Fibroblast of skin of left quadriceps (primary cell): ENCODE measurements at regions not wholly inside any gene's neighbourhood (a gene's known extent, or its start where the extent isn't known, plus 50 kb on each side); places are given as distances from the start of the nearest gene placed in this dataset.
"Not testable (repeated sequence)": the region's sequence is repeated elsewhere in the genome, so short reads cannot be mapped to it uniquely, and the experiment has no call there.

ENCODE experiments used
- DNase-seq, 2 experiments: peaks; one replicate each; pipeline ENCODE4 v3.0.0-alpha.2; 2013; ENCODE audit warnings: low read depth in 2 of 2

DNA sequence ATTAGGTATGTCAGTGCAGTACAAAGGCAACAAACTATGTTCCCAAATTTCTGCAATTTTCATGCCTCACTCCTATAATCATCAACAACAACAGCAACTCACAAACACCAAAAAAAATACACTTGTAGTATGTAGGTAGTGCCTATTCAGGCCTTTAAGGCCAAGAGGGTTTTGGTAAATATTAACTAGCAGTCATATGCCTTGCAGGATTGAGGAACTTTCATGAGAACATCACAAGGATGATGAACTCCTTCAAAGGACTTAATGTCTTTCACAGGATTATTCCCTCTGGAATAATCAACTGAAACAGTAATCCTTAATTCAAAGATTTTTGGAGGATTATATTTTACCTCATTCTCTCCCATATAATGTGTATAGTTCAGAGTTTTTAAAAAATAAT, 293.8 kb downstream of the NOVA1 start:
- no peak for DNase-seq

DNA sequence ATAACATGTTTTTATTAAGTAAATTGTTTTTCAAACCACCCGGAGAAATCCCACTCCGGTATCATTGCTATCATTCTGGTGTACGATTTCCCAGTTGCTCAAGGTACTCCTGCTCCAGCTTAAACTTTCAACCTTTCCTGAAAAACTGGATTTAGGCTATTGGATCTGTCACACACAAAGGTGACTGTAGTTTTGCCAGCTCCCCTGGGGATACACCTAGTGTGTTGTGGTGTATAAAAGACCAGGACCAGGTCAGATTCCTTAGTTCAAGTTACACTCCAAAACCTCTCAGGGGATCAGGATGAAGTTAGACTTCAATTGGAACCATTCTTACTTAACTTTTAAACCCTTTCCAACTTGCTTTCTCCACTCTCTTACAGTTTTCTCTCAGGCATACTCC, 303.9 kb downstream of the NOVA1 start:
- DNase-seq, result no peak

DNA sequence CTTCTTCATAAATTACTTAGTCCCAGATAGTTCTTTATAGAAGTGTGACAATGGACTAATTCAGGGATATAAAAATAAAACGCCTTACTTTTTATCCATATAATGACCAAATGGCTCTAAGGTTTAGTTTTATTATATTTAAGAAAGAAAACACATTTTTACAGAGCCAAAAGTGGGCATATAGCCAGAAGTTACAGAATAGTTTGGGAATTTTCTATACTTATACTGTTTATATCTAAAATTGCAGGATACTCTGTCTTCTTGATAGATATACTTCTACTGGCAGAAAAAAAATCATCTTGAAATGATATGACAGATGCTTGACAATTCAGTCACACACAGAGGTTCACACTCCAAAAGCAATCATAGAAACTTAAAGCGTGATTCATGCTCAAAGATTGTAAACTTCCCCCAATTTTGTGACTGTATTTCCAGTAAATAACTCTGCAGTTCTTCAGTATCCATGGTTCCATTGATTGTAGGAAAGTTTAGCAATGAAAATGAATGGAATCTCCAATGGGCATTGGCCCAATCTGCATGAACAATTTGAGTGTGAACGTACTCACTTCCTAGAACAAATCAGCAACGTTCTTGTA, 307.8 kb downstream of the NOVA1 start:
- peak; percentile 73 for DNase-seq

DNA sequence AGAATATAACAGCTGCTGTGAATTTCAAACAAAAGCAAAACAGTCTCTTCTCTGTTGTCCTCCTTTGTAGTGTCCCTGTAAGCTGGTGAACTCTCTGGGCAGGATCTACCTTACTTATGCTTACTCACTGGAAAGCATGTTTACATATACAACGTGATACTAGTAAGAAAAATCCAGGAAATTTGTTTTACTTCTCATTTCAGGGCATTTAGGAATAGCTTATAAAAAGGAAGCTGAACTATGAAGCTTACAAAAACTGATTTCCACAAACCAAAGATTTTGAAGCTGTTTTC, 311.0 kb downstream of the NOVA1 start:
- DNase-seq, result no peak

DNA sequence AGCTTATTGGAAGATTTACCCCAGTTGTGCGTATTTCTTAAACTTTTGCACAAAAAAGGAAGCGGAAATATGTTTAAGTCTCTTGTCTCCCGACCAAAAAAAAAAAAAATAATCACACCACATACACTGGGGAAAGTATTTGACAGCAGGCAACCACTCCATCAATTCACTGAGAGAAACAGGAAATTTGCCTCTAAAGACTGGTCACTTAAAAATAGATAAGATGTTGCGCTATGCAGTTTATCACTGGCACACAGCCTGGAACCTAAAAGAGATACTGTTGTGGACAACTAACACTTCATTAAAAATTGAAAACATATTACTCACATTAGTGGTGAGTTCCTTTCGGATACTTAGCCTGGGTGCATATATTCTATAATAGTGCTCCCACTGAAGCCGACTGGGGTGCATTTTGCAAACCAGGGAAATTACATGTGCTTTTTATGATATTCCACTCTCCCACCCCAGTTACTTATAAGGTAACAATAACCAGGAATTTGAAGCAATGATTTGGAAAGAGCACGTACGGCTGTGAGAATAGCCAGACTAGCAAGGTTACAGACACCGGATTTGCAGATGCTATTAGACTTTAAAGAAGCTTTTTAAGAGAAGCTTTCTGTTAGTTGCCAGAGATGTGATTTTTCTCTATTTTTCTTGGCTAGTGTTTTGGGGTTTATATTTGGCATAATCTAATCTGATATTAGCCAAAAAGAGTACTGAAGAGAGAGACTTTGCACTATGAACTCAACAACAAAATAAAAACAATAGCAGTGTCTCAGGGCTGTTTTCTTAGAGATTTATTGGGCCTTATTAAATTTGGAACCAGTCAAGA, 311.5 kb downstream of the NOVA1 start:
- DNase-seq, result peak; percentile 14 to 16

DNA sequence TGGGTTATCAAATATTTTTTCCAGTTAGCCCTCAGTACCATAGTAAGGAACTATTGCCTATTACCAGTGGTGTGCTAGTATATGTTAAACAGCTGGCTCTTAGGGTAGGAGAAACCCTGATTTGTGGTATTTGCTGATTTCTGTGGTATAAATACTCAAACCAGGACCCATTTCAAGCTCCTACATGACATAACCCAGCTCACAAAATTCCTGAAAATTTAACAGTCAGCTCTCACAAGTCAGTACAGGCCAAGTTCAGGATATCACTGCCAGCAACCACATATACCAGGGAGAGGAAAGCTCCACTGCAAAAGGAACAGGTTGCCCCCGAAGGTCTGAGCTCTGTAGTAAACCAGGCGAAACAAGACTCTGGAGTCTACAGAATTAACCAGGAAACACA, 315.3 kb downstream of the NOVA1 start:
- no peak for DNase-seq

DNA sequence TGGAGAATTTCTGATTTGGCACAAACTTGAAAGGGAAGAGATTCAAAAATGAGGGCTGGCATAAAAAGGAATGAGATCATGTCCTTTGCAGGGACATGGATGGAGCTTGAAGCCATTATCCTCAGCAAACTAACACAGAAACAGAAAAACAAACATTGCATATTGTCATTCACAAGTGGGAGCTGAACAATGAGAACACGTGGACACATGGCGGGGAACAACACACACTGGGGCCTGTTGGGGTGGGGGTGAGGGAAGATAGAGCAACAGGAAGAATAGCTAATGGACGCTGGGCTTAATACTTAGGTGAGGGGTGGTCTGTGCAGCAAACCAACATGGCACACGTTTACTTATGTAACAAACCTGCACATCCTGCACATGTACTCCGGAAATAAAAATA, 315.8 kb downstream of the NOVA1 start:
- not testable (repeated sequence) for DNase-seq

DNA sequence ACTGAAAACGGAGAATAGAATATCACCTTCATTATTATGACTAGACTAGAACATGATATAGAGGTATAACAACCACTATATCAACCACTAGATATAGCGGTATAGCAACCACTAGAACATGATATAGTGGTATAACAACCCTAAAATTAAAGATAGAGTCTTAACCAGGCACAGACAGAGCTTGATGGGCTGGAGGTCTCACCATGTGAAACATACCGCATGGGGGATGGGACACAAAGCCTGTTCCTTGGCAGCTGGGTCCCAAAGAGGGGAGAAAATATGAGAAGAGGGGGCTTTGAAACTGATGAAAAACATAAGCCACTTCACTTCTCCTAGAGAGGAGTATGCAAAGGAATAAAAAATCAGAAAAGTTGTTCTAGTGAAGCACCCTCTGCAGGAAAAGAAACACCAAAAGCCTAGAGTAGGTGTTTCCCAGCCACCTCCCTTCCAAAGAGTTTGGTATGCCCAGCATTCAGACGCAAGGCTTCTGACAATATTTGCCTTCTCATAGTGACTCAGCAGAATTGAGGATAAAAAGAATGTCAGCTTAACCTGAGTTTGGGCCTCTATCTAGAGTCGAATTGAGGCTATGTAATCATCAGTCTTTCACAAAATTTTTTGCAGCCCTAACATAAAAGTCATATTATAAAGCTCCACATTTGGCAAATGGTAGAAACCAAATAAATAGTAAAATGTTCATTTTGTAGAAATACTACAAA, 316.4 kb downstream of the NOVA1 start:
- DNase-seq, result peak; percentile 65 to 66

DNA sequence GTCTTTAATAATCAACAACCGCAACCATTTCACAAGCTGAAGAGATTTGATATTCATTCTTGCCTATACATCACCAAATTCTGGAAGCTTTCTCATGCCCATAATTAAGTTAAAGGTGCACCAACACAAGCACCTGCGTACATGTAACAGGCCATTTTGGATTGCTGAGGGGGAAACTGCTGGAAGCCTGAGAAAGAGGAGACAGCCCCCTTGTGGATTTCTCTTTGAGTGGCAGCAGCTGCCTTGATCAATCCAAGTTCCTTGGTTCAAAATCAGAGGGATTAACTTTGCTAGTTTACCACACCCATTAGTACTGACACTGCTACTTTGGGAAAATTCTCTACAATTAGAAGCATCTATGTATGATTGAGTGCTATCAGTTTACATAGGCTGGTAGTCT, 321.1 kb downstream of the NOVA1 start:
- no peak for DNase-seq

DNA sequence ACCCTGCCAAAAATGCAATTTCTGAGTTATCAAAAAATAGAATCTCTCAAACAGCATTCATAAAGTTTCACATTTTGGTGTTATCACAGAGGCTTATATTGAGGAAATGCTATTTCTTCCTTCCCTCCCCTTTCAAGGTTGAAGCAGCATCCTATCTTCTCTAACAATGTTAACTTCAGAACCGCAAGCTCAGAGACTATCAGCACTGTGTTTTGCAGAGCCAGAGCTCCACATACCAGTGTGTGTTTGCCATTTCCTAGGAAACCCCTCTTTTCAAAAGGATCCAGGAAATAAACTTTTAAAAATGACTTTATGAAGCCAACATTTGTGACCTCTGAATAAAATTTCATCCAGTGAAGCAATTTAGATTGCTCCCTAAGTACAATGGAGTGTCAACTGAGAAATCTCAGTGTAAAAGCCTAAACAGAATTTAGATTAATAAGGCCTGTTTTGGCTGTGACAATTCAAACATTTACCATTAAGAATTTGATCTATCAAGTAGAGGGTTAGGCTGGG, 332.6 kb downstream of the NOVA1 start:
- no peak for DNase-seq

DNA sequence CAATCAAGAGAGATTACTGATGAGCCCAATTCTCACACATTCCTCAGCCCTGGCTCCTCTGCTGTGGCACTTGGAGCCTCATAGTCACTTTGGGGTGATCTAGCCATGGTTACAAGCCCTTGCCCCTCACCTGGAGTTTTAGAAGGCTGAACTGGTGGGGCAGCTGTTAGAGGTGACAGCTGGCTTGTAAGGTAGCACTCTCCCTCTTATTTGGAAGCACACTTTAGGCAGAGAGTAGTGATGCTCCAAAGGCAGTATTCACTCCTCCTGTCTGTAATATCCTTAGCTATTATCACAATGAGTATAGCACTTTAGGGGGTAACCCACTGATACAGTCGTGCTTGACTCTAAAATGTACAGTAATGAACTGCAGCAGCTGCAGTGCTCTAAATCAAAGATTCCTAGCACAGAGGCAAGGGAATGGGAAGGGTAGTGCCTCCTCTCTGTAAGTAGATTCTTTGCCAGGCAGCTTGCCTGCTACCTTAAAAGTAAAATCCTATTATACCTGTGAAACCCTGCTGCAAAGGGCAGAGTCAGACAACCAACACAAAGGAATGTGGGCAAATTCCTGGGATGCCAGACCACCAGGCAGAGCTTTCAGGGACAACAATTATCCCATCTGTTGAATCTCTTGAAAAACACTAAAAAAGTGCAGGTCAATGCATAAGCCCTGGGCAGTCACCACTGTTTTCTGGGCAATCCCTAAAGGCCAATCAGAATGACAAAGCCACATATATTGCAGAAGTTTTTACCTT, 336.3 kb downstream of the NOVA1 start:
- DNase-seq, result no peak

DNA sequence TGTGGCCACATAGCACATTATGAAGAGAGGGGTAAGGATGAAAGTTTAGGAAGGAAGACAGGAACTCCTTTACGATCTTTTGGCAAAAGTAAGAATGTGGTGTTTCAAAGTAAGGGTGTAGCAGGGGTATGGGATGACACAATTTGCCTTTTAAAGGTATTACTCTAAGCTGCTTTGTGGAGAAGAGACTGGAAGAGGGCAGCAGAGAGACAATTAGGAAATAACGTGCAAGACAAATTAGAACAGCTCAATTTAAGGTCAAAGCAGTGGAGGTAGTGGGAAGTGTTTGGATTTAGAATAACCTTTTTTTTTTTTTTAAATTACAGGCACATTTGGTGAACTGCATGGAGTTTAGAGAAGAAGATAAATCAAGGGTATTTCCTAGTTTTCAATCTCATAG, 342.6 kb downstream of the NOVA1 start:
- DNase-seq, result peak; percentile 7 to 11

DNA sequence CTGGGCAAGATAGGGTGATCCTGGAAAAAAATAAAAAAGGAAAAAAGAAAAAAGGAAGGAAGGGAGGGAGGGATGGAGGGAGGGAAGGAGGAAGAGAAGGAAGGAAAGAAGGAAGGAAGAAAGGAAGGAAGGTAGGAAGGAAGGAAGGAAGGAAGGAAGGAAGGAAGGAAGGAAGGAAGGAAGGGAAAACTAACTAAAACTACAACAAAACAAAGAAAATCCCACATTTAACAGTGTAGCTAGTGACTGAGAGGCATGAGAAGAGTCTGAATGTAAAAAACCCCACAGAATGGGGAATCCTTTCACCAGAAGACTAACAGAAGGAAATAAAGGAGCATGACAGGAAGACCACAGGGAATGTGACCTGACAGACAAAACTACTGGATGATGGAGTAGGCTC, 345.7 kb downstream of the NOVA1 start:
- no peak for DNase-seq

DNA sequence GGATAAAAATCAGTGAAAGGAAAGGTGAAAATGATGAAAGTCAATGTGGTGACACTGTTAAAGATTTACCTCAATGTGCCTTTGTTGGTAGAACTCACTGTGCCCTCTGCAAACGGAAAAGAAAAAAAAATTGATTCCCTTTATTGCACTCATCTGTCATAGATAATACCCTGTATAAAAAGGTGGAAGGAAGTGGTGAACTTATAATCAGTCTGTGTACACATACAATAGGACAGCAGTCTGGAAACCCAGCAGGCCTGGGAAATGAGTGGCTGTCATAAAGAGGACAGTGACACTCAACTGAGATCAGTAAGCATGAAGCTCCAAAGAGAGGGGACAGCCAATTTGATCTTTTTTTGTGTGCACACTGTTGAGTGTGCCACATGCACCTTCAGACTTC, 364.7 kb downstream of the NOVA1 start:
- DNase-seq, result no peak

DNA sequence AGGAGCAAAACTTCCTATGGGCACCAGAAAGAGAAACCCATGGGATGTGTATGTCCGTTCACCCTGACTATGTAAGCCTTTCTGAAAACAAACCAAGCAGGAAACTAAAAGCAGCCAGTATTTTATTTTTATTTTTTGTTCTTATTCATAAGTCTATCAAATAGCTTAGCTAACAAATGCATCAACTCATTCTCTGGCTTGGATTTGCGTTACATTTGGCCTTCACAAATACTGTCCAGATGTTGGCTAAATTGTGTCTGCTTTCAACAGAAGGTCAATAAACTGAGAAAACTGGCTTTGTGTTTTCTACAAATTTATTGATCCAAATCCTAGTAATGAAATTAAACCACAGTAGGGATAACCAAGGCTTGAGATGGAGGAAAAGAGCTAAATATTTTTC, 379.0 kb downstream of the NOVA1 start:
- no peak for DNase-seq

DNA sequence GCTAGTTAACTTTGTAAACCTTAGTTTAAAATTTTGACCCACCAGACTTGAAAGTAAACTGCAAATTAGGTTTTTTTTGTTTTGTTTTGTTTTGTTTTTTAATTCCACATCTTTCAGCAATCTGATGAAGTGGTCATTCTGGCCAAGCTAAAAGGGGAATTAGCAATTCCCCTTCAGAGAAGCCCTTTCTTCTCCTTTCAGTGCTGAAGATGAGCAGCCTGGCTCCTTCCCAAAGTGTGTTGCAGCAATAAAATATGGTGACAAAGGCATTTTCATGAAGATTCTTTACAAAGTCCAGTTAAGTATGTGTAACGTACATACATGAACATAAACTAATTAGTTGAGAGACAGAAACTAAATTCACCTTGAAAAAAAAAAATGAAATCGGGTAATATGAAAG, 380.1 kb downstream of the NOVA1 start:
- DNase-seq, result no peak

DNA sequence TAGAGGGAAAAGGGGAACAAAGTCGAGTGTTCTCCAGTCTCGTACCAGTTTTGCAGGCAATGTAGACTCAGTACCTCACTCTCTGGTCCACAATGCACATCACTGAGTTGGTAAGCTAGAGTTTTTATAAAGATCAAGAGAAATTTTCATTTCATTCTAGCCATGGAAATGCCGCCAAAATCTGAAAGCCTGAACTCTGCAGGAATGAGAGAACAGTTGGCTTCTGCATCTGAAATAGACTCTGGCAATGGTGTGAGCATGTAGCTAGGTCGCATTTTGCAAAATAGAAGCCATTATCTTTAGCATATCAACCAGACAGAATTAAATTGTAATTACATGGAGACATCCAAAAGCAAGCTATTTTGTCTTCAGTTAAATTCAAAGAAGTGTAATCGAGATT, 381.0 kb downstream of the NOVA1 start:
- no peak for DNase-seq

DNA sequence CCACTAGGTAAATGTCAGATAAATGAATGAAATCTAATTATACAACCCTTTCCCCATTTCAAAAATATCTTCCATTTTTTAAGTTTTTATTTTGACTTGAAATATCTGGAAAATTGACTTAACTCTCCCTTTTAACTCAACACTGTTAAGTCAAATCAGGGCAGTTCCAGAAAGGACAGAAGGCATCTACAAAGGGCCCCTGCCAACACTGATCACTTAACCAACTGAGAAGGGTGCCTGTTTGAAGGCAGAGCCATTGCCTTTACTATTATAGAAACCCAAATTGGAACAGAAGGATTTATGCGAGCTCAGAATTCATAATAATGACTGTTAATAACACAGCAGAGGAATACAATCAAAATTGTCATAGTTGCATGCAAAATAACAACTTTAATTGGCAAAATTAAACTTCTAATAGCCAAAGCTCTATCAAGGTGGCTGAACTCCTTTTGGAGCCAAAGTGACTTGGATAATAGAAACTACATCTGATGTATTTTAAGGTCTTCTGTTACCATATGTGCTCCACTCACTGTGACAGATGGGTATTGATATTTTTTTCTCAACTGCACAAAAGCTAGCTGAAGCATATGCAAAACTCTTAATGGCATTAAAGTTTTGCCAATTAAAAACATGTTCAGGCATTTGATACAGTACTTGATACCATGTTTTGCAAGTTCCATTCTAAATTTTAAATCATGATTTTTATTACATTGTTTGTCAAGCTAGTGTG, 383.8 kb downstream of the NOVA1 start:
- DNase-seq, result no peak

DNA sequence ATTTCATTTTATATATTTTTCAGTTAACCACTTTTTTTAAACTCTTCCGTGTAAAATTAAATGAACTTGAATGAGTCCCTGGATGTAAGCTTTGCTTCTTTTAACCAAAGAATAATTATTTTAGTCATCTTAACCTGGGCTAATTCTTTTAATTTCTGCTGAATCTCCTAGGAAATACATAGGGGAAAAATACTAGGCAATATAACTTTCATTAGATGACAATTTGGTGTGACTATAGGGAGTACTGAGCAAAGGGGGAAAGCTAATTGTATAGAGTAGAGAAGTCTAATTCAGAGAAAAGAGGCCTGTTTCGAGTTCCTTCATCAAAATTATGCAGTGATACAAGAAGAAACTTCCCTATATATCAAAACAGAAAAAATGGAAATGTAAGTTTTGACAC, 388.1 kb downstream of the NOVA1 start:
- DNase-seq, result no peak

DNA sequence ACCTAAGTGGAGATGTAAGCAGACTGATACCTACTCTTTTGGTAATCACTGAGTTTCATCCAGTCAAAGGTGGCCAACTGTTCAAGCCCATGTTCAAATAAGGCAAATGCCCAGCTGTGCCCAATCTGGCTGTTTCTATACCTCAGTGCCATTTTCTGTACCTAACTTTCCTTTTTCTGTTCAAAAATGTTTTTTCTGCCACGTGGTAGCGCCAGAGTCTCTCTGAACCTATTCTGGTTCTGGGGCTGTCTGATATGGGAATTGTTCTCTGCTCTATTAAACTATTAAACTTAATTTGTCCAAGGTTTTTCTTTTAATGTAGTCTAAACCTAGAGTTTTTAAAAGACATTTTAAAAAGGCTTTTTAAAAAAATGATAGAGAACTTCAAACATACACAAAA, 391.2 kb downstream of the NOVA1 start:
- no peak for DNase-seq

DNA sequence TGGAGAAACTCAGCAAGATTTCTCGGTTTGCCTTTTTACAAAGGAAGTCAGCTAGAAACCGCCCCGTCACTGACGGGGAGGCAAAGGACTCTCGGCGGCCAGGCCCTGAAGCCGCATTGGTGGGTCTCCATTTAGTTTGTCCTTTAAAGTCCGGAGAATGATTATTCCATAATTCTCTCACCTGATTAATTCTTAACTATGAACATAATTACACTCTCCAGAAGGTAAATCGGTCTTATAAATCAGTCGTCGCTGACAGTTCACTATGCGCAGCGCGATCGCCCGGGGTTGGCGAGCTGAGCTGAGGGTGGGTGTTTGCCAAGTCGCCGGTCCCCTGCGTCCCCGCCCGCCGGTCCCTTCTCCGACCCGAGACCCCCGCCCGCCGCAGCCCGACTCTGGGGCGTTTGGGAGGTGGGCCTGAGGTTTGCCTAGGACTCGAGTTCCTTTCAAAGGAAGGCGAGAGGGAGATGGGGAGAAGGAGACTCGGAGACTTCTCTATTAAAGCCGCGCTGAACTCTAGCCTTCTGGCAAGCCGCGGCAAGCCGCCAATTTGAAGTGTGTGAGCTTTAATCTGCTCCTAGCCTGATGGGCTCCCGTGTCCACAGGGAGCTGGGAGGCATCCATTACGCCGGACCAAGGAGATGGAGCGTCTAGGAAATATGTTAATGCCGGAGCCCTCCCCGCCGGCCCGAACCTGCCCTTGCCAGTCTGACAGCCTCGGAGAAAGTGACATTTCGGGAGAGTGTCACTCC, 392.9 kb downstream of the NOVA1 start:
- no peak for DNase-seq
